Astrocyte (in vitro differentiated cells and primary cell): ENCODE measurements at regions not wholly inside any gene's neighbourhood (a gene's known extent, or its start where the extent isn't known, plus 50 kb on each side); places are given as distances from the start of the nearest gene placed in this dataset.

ENCODE experiments used
- DNase-seq: peaks from one replicate; pipeline ENCODE4 v3.0.0-alpha.2; 2010; ENCODE audit warnings: low read depth
- FAIRE-seq: peaks from 2 replicates; lab custom pipeline; 2011; peaks lifted over from hg19 to GRCh38; lab: Jason Lieb, UNC
- H2AFZ ChIP-seq: 2 replicates; pipeline ENCODE4 v1.6.0; 2012; ENCODE audit warnings: low read depth, low read length, inconsistent platforms
- H3K27ac ChIP-seq: 2 replicates; pipeline ENCODE4 v1.5.1; 2011; ENCODE audit warnings: low read depth, low read length, inconsistent platforms
- H3K27me3 ChIP-seq: 2 replicates; pipeline ENCODE4 v1.6.0; 2011; ENCODE audit warnings: low read length, inconsistent platforms; ENCODE audit not compliant: insufficient read depth
- H3K36me3 ChIP-seq: 2 replicates; pipeline ENCODE4 v1.5.1; 2011; ENCODE audit warnings: low read length, inconsistent platforms; ENCODE audit not compliant: insufficient read depth
- H3K4me1 ChIP-seq: 2 replicates; pipeline ENCODE4 v1.5.1; 2011; ENCODE audit warnings: low read length, inconsistent platforms; ENCODE audit not compliant: insufficient read depth
- H3K4me2 ChIP-seq: 2 replicates; pipeline ENCODE4 v1.6.0; 2012; ENCODE audit warnings: low read length, inconsistent platforms
- H3K4me3 ChIP-seq: 2 replicates; pipeline ENCODE4 v1.5.1; 2011; ENCODE audit warnings: low read depth, mild to moderate bottlenecking, low read length, inconsistent platforms; ENCODE audit not compliant: insufficient read depth
- H3K79me2 ChIP-seq: 2 replicates; pipeline ENCODE4 v1.6.0; 2012; ENCODE audit warnings: mild to moderate bottlenecking, low read length, inconsistent platforms; ENCODE audit not compliant: insufficient read depth
- H3K9ac ChIP-seq: 2 replicates; pipeline ENCODE4 v1.6.0; 2012; ENCODE audit warnings: mild to moderate bottlenecking, low read length, inconsistent platforms
- H3K9me3 ChIP-seq: 2 replicates; pipeline ENCODE4 v1.5.1; 2012; ENCODE audit warnings: low read depth, mild to moderate bottlenecking, low read length, inconsistent platforms; ENCODE audit not compliant: insufficient read depth
- H4K20me1 ChIP-seq: 2 replicates; pipeline ENCODE4 v1.6.0; 2012; ENCODE audit warnings: low read length, inconsistent platforms; ENCODE audit not compliant: insufficient read depth
- H3K27ac Mint-ChIP-seq: one replicate; pipeline ENCODE4 v1.8.0; 2021; ENCODE audit warnings: mild to moderate bottlenecking, mixed read lengths; ENCODE audit not compliant: unreplicated experiment
- H3K27me3 Mint-ChIP-seq: one replicate; pipeline ENCODE4 v1.8.0; 2021; ENCODE audit warnings: low read depth, mixed read lengths; ENCODE audit not compliant: unreplicated experiment
- H3K36me3 Mint-ChIP-seq: one replicate; pipeline ENCODE4 v1.8.0; 2021; ENCODE audit warnings: low read depth, mixed read lengths; ENCODE audit not compliant: unreplicated experiment
- H3K4me1 Mint-ChIP-seq: one replicate; pipeline ENCODE4 v1.8.0; 2021; ENCODE audit warnings: low read depth, mixed read lengths; ENCODE audit not compliant: unreplicated experiment
- H3K4me3 Mint-ChIP-seq: one replicate; pipeline ENCODE4 v1.8.0; 2021; ENCODE audit warnings: mild to moderate bottlenecking, moderate library complexity, mixed read lengths; ENCODE audit not compliant: unreplicated experiment
- H3K9me3 Mint-ChIP-seq: one replicate; pipeline ENCODE4 v1.8.0; 2021; ENCODE audit warnings: mild to moderate bottlenecking, mixed read lengths; ENCODE audit not compliant: unreplicated experiment
- CTCF ChIP-seq: IDR thresholded peaks from 2 replicates; pipeline ENCODE4 v1.5.1; 2011; ENCODE audit warnings: low read depth, mild to moderate bottlenecking, inconsistent platforms, low read length, moderate library complexity; ENCODE audit not compliant: insufficient read depth
- EZH2 ChIP-seq: IDR thresholded peaks from 2 replicates; pipeline ENCODE4 v1.6.1; 2012; ENCODE audit warnings: mild to moderate bottlenecking, low read length, inconsistent platforms; ENCODE audit not compliant: insufficient read depth

- no peak overlapping the region for H3K4me2 ChIP-seq
- Mint-ChIP-seq H3K9me3 (peaks cover 7% of the 10 kb centered on the region), H3K36me3 (peaks cover under 1% of the 10 kb centered on the region), H3K27me3 (peaks cover 10% of the 10 kb centered on the region), H3K4me1 (peaks cover 2% of the 10 kb centered on the region), H3K4me3 (no peak overlapping the region), H3K27ac (no peak overlapping the region)
- H3K27ac ChIP-seq: no peak overlapping the region
- FAIRE-seq (no peak), DNase-seq (no peak)
- H4K20me1 ChIP-seq: no peaks in the 10 kb centered on the region
- no peaks in the 10 kb centered on the region for H3K9me3 ChIP-seq
- H3K4me3 ChIP-seq: no peak overlapping the region
- no peaks in the 10 kb centered on the region for H3K27me3 ChIP-seq
- peaks cover 4% of the 10 kb centered on the region for H3K4me1 ChIP-seq
- no peaks in the 10 kb centered on the region for H3K36me3 ChIP-seq
- no peak overlapping the region for H3K9ac ChIP-seq
- TF ChIP-seq CTCF: no peak
- H3K79me2 ChIP-seq: no peaks in the 10 kb centered on the region
- no peak overlapping the region for H2AFZ ChIP-seq
Measured at GRCh38 chr2:222034058-222034457, 264.7 kb downstream of the PAX3 start.

- Histone ChIP-seq H4K20me1 (no peaks in the 10 kb centered on the region), H3K36me3 (no peaks in the 10 kb centered on the region), H3K9ac (no peak overlapping the region), H3K4me2 (no peak overlapping the region), H2AFZ (no peak overlapping the region), H3K27me3 (no peaks in the 10 kb centered on the region), H3K4me3 (no peak overlapping the region), H3K9me3 (no peaks in the 10 kb centered on the region), H3K4me1 (peaks cover 4% of the 10 kb centered on the region), H3K27ac (no peak overlapping the region), H3K79me2 (no peaks in the 10 kb centered on the region)
- no peak for TF ChIP-seq CTCF
- TF ChIP-seq EZH2: no peak
- no peak overlapping the region for H3K4me3 Mint-ChIP-seq
- no peak overlapping the region for H3K27ac Mint-ChIP-seq
- FAIRE-seq (no peak), DNase-seq (peak; percentile 62)
- peaks cover 1% of the 10 kb centered on the region for H3K36me3 Mint-ChIP-seq
- peaks cover 8% of the 10 kb centered on the region for H3K9me3 Mint-ChIP-seq
- H3K4me1 Mint-ChIP-seq: peaks cover 2% of the 10 kb centered on the region
- H3K27me3 Mint-ChIP-seq: peaks cover 10% of the 10 kb centered on the region
Measured at GRCh38 chr2:222033541-222033940, 265.3 kb downstream of the PAX3 start.

GRCh38 chr2:222025881-222026271 is 272.9 kb downstream of the PAX3 start:
- no peak overlapping the region for H3K9ac ChIP-seq
- H3K4me1 Mint-ChIP-seq: peaks cover 2% of the 10 kb centered on the region
- no peaks in the 10 kb centered on the region for H3K79me2 ChIP-seq
- H3K27ac ChIP-seq: no peak overlapping the region
- no peak overlapping the region for H3K4me2 ChIP-seq
- peaks cover 9% of the 10 kb centered on the region for H3K27me3 Mint-ChIP-seq
- no peak overlapping the region for H3K4me3 Mint-ChIP-seq
- H3K36me3 Mint-ChIP-seq: peaks cover 1% of the 10 kb centered on the region
- H3K4me1 ChIP-seq: no peaks in the 10 kb centered on the region
- H2AFZ ChIP-seq: no peak overlapping the region
- no peaks in the 10 kb centered on the region for H3K9me3 ChIP-seq
- peaks cover 8% of the 10 kb centered on the region for H3K9me3 Mint-ChIP-seq
- FAIRE-seq: no peak
- no peak for DNase-seq
- H3K27me3 ChIP-seq: peaks cover 6% of the 10 kb centered on the region
- no peak overlapping the region for H3K4me3 ChIP-seq
- H3K27ac Mint-ChIP-seq: no peak overlapping the region
- H3K36me3 ChIP-seq: no peaks in the 10 kb centered on the region
- TF ChIP-seq EZH2 (no peak), CTCF (no peak)
- H4K20me1 ChIP-seq: no peaks in the 10 kb centered on the region
